Myocyte (in vitro differentiated cells): ENCODE measurements at regions not wholly inside any gene's neighbourhood (a gene's known extent, or its start where the extent isn't known, plus 50 kb on each side); places are given as distances from the start of the nearest gene placed in this dataset.

Source experiments
- DNase-seq: peaks from one replicate; pipeline ENCODE4 v3.0.0-alpha.2; 2012; ENCODE audit warnings: low read depth

DNA sequence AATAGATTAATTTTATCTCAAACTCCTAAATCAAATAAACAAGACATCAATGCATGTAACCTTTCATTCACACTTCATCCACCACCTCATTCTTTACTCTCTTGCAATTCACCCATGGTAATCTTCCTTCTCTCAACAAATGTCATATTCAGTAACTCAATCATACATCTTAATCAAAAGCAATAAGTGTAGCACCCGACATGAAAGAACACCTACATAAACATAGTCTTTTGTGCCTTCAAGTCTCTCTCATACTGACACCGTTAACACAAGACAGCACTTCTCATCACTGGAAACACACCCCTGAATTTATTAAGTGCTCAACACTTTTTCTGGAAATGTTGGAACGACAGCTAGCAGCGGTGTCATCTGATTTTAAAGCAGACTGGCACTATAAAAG, 225.9 kb downstream of the TTLL7 start:
- no peak for DNase-seq

DNA sequence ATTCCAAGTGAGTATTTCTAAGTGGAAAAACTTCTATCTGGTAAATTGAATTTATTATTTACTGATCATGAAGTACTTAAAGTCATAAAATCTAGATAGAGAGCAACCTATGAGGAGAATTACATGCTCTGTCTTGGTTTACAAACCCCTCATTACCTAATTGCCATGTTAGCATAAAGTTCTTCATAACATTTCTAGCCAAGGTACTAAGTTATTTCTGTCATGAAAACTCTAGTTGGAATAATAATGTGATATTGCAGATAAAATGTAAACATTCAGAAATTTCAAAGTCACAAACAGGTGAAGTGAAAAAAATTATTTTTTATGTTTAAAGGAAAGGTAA, 228.6 kb downstream of the TTLL7 start:
- no peak for DNase-seq

DNA sequence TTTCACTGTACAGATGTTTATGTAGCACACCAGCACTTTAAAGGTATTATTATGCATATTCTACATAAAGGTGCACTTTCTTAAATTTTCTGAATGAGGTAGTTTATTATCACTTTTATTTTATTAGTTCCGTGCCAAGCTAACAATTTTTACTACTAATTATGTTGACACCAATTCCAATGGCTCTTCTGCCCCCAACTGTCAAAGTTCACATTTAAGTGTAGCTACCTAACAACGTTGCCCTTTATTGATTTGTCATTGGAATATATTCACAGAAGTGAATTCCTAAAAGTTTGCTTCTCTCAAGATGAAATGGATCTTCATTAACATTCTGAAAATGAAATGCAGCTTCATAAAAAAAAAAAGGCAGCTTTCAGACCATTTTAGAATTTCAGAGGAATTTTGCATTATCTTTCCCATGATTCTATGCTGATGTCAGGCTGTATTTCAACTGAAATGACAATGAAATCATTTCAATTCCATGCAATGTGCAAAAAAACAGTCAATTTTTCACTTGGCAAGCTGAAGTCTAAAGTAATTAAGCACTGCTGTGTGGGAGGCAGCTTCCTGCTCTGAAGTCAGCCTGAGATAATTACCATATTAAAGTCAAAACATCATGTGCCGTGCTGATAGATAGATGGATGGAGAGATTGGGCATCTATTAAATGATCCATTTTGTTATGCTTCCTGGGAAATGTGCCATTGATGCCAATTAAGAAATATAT, 229.2 kb downstream of the TTLL7 start:
- no peak for DNase-seq

DNA sequence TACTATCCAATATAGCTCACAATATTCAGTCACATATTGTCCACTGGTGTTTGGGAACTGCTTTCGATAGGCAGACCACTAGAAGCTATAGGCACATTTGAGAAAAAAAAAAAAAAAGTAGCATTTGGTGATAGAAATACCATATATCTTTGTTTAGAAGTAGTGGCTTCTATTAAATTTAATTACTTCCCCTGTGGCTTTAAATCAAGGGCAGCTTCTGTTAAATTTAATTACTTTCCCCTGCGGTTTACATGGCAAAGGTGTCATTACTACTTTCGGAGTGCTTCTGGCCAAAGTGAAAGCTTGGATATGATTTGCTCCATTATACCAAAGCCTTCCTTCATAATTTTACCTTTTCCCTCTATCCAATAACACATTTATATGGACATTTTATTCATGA, 229.9 kb downstream of the TTLL7 start:
- no peak for DNase-seq

DNA sequence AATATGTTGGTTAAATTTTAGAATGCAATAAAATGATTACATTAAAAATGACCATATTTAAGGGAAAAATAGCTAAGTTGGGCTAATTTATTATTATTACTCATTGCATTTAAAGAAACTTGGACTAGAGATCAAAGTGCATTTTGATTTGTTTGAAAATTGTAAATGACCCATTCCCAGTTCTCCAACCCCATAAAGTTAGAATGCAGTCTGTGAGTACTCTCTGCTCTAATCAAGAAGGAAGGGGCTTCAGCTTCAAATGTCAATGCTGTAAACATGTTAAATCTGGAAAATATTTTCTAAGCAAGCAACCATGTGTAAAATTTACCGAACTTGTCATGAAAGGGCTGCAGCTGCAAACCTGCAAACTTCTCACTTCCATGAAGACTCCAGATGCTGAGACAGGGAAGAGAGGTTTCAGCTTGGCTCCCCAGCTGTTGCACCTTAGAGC, 232.7 kb downstream of the TTLL7 start:
- DNase-seq, result no peak

DNA sequence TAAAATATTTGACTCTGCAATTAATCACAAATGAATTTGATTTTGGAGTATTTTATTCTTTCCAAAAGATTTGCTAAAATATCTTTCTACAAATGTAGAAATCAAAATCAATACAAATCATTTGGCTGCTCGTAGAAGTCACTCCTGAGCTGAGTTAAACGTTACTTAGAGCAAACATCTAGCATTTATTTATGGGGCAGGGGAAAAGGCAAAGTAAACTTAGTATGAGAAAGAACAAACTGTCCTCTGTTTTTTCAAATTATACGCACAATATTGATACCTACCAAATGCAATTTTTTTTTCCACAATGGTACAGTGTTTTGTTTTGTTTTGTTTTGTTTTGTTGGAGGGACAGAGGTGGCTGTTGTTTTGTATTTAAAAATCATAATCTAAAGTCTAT, 233.8 kb downstream of the TTLL7 start:
- DNase-seq, result no peak

DNA sequence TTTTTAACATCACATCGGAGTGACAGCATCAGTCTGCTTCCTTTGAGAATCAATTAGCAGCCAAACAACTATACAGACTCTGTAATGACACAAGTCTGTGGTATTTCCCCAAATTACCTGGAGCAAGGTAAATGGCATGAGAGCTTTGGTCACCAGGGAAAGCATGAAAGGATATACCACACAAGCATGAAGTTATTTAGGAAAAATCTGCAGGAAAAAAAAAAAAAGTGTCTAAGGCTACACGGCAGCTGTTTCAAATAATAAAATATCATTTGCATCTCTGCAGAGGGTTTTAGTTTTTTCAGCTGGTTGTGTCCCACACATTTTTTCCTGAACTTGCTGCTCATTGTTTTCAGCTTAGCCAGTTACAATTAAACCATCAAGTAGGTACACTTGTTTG, 234.7 kb downstream of the TTLL7 start:
- no peak for DNase-seq

DNA sequence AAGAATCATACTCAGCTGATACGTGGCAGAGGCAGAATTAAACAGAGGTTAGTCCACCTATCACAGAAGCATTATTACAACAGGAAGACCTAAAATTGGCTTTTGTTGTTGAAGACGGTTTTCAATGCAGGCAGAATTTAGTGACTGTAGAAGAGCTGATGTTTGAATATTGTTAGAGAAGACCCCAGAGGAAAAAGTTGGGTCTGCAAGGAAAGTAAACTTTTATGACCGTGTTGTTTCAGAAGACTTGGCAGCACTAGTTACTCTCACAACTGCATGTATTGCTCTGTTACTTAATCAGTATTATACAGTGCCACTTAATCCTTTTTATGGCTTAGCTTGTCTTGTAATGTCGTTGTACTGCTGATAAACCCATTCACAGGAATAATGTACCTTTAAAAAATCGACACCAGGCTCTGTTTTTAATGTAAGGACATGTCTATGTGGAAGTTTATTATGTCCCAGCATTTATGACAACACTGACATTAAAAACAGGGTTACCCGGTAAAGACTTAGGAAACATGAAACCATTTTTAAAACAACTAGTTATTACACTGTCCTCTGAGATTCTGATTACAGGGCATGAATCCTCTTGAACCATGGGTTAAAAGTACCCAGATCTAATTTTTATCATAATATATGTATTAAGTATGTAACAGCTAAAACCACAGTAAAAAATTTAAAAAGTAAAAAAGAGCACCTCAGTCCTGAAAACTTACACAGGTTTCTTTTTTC, 235.4 kb downstream of the TTLL7 start:
- no peak for DNase-seq

DNA sequence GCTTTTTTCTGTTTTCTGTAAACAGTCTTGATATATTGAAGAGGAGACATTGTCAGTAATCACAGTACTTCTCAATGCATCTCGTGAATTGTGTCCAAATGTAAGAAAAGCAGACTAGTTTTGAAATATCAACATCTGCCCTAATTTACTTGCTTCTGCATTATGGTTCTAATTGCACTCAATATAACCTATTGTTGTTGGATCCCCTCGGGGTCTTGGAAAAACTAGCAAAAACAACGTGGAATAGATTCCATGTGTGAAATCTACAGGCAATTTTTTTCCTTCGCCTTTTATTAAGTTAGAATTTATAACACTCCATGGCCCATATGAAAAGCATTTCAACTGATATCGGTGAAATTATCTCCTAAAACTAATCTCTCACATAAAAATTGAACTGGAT, 236.5 kb downstream of the TTLL7 start:
- no peak for DNase-seq

DNA sequence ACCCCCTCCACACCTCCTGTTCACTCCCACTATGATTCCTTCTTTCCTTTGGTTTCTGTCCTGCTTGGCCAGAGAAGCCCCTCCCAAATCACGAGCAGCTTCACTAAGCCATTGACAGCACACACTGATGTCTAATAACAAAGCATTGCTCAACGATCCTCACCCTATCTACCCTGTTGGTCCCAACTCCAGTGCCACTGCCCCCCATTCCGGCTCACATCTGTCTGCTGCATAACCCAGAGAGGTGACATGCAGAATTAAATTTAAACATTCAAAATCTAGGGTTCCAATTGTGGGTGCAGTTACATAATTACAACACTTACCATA, 236.9 kb downstream of the TTLL7 start:
- no peak for DNase-seq

DNA sequence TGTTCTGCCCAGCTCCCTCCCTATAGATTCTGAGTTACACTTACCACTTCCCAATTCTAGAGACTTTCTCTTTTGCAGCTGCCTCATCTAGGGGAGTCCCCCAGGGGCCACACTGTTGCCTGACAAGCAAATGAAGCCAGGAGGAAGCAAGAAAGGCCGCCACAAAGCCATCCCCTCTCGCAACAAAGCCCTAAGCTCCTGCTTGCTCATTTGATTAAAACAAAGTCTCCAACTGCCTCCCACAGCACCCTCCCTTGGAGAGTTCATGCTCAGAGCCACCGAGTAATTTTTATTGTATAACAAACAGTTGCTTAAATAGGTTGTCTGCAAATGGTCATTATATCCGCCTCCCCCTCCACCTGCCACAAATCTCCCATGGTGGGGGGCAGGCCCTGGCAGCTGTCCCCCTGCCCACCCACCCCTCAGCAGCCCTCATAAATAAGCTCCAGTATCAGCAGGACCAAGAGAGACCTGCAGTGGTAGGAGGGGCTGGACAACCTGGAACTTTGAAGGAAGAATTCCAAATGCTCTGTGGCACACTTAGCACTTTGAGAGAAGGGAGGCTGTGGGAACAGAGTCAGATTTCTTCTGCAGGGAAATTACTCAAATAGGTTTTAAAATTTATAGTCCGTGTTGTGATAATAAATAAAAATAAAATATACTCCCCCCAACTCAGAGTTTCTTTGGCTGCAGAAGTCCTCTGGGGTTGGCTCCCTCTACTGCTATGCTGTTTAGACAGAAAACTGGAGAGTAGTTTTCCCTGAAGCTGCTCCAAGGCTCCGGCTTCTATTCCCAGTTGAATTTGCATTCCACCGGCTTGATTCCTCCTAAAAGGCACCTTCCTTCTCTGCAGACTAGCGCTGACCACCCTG, 237.5 kb downstream of the TTLL7 start:
- no peak for DNase-seq

DNA sequence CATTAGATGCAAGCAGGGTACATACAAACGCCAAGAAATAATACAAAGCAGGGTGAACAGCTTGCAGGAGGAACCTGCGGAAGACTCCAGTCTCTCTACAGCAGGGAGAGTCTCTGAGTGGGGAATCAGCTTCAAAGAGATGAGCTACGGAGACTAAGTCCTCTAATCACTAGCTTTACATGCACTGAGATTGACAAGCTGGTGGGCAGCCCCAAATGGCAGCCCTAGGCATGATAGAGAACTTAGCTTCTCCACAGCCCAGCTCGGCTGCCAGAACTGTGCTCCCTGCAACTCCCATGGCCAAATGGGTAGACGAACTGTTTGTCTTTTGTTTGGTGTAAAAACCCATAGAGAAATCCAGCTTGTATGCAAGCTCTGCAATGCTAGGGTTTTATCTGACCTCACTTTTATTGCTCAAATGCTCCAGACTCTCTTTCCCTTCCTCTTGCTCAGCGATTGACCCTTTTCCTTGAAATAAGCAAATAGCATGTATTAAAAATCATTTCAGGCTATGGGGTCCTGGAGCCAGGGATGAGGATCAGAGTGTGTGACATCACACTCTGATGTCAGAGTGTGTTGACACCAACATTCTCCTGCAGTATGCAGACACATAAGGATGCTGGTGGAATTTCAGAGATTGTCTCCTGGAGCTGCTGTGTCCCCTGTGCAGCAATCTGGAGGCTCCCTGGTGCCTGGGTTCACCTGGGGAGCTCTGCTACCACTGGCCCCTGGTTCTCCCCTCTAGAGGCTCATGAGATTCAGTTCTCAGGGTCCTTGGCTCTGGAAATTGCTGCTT, 238.5 kb downstream of the TTLL7 start:
- DNase-seq, result no peak

DNA sequence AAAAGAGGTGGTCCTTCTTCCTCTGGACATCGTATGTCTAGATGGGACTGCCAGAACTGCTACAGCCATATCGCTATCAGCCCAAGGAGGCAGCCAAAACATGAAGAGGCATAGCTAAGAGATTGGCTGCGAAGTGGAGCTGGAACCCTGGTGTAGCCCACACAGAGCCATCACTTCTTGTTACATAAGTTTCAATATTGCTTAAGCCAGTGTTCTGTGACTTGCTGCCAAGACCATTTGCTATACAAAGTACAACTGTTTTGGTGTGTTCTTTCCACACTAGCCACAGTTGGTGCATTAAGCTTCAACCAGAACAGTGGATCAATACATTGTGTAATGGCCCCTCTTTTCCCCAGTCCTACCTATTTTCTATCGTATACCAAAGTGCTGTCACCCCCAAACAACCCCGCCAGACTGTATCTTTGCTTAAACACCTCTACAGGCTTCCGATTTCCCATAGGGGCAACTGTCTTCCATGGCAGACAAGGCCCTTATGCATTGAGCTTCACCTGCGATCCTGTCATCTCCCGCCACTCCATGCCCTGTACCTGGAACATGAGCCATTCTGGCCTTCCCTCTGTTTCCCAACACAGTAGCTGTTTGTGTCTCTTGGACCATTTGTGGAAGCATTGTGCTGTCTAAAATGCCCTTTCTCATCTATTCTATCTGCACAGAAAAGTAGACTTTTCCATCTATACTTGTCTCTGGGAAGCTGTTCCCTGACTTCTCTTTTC, 241.8 kb downstream of the TTLL7 start:
- no peak for DNase-seq

DNA sequence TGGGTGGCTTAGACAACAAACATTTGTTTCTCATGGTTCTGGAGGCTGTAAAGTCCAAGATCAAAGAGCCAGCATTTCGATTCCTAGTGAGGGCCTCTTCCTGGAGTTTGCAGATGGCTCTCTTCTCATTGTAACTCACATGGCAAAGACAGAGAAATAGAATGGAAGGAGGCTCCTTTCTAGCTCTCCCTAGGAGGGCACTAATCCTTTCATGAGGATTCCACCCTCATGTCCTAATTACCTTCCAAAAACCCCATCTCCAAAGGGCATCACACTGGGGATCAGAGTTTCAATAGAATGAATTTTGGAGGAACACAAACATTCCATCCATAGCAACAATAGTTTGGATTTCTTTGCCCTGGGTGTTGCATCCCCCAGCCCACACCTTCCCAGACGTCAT, 247.3 kb downstream of the TTLL7 start:
- no peak for DNase-seq

DNA sequence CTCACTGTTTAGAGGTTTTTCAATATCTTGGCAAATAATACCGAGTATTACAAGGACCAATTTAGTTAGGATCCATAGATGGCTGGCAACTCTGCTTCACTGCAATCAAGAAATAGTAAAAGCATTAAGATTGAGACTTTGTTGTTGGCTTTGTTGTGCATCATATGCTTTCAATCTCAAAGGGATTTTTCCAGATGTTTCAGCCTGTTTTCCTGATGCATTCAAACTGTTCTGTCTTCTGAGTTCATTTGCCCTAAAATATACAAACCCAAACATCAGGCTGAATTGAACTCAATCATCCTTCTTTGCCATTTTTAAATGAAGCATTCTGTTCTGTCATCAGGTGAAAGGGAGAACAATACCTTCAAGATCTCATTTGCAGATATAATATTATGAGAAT, 248.7 kb downstream of the TTLL7 start:
- no peak for DNase-seq

DNA sequence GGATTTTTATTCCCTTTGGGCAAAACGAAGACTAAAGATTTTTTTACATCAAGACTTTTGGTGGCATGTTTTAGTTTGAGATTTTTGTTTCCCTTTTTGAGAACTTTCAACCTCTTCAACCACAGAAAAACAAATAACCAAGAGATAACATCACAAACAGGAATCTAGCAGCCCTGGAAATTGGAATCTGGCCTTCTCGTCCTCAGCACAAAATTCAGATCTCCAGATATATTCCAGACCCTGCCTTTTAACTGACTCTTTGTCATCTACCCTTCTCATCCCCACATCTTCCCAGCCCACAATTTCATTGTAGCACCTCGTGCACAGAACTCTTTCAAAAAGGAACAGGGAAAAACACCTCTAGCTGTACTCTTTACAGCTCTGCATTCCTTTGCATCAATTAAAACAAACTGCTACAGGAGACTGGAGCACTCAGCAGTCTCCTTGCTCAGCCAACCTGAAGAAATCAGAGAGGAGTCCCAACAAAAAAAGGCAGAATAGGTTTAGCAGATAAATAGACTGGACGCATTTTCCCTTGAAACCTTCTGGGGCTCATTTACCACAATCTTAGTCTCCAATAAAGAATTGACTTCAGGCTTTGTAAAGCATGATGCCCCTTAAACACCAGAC, 251.0 kb downstream of the TTLL7 start:
- DNase-seq, result no peak

DNA sequence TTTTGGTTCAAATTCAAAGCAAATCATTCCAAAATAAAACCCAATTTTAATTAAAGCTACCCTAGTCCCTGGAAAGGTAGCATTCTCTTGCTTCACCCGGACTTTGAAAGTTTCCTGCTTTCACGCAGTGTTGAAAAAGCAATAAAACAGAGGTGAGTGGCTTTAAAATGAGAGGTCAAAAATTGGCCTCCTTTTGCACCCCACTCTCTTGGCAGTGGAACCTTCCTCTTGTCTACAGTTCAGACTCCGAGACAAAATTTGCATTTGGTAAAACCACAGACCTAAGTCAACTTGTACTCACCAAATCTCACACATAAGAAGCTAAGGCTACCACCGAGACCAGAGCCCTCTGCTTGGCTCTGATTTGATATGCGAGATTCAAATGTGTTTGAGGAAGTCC, 252.7 kb downstream of the TTLL7 start:
- DNase-seq, result no peak

DNA sequence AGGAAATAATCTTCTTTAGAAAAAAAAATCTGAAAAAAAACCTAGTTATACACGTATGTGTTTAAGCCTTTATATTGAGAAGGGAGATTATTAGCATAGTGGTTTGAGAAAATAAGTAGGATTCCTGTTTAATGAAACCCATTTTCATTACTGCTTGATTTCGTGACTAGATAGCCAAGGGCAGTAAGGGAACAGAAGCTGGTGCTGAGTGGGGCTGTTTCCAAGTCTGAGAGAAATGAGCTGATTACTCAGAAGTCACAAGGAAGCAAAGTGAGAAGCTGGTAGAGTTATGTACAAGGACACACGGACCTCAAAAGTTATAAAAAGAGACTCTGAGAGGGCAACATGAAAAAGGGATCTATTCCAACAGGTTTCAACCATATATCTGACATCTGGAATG, 256.5 kb downstream of the TTLL7 start:
- no peak for DNase-seq

DNA sequence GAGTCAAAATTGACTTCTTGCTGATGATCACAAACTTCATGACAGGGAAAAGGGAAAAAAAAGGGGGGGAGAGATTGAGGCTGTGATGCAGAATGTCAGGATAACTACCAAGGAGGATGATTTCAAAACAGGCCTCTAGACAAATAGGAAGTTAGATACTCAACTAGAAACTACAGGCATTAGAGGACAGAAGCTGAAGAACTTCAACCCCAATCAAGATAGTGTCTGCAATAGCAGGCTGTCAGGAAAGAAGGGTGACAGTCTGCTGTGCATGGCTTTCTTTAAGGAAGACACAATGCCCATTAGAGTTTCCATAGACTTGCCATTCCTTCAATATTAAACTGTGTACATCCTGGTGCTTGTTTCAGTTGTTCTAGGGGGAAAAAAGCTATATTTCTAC, 257.2 kb downstream of the TTLL7 start:
- DNase-seq, result no peak

DNA sequence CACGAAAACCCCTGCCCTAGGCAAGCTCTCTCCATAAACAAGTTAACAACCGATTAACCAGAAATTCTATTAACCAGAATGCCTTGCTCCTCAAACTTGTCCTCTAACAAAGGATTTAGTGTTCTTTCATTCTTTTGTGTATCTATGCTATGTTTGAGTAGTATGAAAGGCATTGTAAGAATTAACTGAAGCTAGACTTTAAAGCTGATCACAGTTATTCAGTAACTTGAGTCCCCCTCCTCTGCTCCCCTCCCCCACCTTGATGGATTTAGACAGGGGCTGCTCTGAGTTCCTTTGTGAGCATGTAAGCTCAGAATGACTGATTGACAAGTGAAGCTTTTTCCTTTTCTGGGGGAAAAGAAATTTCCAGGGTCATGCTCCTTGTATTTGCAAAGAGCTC, 257.6 kb downstream of the TTLL7 start:
- DNase-seq, result no peak
